ENCODE measurements at regions not wholly inside any gene's neighbourhood (a gene's known extent, or its start where the extent isn't known, plus 50 kb on each side); places are given as distances from the start of the nearest gene placed in this dataset.
A peak's percentile ranks its signal among the peaks of the same experiment; 100 is the strongest.

DNA sequence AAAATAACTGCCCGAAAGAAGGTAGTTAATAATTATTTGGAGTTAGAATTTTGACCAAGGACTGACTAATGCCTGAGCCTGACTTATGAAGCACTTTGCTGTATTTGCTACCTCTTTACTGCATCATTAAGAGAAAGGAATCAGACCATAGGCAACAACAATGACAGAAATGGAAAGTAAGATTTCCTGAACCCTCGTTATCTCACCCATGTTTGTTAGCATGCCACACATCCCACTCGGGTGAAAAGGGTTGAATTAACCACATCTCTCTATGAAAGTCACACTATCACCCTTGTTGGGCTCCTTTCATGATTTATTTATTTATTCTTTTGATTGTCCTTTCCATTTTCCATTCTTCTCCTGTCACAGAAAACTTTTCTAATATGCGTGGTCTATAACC, 59.6 kb downstream of the OLIG3 start:
- no peak for DNase-seq

- DNase-seq: no peak
These were observed 62.1 kb downstream of the OLIG3 start for GRCh38 chr6:137432054-137432611.

GRCh38 chr6:137430954-137431353, 63.2 kb downstream of the OLIG3 start:
- DNase-seq: no peak

DNA sequence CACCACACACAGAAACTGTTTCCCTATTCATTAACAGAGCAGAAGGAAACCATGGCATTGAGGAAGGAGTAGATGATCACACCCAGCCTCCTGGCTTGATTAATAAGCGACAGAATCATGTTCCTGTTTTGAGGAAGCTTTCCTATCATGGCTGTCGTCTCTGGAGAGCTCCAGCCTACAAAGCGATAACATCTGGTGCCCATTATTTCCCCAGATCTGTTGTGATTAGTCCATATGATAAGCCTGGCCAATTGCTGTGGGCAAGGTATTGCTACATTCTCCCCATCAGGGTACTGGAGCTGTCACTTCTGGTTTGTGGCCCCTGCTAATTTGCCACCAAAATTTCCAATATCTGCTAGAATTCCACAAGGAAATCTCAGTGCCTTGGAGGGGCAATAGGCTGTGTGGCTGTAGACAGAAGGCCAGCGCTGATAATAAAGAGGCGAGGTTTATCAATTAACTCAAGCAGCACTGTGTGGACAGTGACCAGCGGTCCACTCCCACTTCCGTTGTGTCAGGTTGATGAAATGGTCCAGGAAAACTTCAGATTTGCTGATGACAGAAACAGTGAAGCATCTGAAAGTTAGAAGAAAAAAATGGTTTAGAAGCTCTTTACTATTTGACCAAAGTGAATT, 66.4 kb downstream of the OLIG3 start:
- DNase-seq: no peak

- DNase-seq: no peak
These were observed 68.0 kb downstream of the OLIG3 start for GRCh38 chr6:137426007-137426689.

GRCh38 chr6:137424251-137424650, 69.9 kb downstream of the OLIG3 start:
- no peak for DNase-seq

- DNase-seq: no peak
These were observed 70.6 kb downstream of the OLIG3 start for GRCh38 chr6:137423451-137424168.

DNA sequence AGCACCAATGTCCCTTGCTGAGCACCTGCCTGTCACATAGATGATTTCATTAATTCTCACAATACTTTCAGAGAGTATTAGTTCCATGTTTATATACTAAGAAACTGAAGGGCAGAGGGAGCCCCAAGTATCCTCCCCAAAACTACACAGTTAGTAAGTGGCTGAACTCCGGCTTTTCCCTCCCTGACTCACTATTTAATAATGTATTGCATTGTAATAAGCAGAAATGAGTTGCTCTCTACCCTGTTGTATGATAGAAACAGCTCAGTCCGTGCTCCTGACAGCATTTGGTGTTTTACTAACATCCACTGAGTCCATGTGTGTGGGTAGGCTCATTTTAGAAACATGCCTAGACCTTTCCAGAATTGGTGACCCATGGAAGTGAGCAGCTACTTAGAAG, 76.8 kb downstream of the OLIG3 start:
- DNase-seq: no peak

- no peak for DNase-seq
These were observed 77.7 kb downstream of the OLIG3 start for GRCh38 chr6:137416376-137417109.

DNA sequence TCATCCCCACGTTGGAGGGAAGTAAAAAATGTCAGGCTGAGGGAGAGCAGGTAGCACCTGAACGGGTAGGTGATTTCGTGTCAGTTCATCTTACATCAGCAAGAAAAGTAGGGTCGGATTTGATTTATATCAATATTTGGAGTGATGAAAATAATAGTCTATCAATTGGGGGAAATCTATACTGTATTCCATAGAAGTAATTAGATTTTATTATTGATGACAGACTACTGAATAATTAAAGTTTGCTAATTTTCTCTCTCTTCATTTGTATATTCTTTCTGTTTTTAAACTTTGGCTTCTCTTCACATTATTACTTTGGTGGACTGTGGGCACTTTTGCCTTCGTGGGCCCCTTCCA, 78.4 kb downstream of the OLIG3 start:
- DNase-seq: no peak

- DNase-seq: no peak
These were observed 78.9 kb downstream of the OLIG3 start for GRCh38 chr6:137415127-137415833.

DNA sequence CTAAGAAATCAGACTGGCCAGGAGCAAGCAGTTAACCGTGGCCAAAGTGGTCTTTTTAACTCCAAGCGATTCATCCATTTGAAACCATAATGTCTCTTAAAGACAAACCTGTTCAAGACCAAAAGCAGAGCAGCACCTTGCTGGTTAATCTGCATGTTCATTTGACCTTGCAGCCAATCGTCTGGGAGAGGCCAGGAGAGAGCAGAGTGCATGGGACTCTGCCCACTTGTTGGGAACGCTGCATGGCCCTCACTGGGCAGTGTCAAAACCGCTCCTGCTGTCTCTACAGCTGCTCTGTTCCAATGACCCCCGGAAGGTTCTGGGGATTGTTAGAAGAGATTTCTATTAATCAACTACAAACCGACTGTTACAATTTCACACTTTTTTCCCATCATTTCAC, 79.6 kb downstream of the OLIG3 start:
- DNase-seq: no peak

DNA sequence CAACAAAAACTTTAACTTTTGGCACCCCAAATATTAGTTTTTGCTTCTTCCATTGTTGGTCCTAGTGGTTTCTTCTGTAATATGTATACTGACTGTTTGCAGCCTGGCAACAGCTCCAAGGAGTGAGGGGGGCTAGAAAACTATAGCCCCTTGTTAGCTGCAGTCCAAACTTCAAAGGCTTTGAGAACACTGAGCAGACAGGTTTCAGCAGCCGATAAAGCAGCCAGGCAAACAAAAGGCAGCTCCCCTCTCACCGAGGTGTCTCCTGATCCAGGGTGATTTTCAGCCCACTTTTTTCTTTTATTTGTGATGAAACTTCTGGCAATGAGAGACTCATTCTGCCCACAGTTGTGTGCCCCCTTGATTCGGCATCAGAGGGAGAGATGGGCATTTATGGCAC, 80.7 kb downstream of the OLIG3 start:
- DNase-seq: no peak

GRCh38 chr6:137412562-137412961, 81.6 kb downstream of the OLIG3 start:
- DNase-seq: no peak

DNA sequence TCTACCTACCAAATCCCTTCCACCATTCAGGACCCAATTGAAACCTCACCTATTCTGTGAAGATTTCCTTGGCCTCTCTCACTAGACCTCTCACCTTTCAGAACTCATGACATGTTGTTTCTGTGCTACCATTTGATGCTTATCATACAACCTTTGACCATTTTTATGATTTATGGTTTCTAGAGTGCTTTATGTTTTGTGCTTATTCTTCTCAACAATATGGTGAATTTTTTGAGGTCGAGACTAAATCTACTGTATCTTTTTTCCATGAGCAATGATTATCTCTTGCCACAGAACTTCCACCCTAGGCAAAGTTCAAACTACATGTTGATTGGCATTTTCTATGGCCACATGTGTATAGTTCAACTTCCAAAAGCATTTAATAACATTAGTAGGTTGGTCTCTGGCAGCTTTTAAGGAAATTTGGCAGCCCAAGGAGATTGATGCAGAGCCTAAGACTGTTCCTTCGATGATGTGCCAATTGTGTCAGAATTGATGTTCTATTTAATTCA, 84.9 kb downstream of the OLIG3 start:
- DNase-seq: no peak

DNA sequence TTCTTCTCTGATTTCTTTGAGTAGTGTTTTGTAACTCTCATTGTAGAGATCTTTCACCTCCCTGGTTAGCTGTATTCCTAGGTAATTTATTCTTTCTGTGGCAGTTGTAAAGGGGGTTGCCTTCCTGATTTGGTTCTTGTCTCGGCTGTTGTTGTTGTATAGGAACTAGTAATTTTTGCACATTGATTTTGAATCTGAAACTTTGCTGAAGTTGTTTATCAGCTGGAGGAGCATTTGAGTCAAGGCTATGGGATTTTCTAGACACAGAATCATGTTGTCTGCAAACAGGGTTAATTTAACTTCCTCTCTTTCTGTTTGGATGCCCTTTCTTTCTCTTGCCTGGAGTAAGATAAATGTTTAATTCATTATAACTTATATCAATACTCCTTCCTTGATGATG, 86.4 kb downstream of the OLIG3 start:
- no peak for DNase-seq

- no peak for DNase-seq
These were observed 88.4 kb downstream of the OLIG3 start for GRCh38 chr6:137405806-137406205.

- no peak for DNase-seq
These were observed 90.3 kb downstream of the OLIG3 start for GRCh38 chr6:137403855-137404254.

DNA sequence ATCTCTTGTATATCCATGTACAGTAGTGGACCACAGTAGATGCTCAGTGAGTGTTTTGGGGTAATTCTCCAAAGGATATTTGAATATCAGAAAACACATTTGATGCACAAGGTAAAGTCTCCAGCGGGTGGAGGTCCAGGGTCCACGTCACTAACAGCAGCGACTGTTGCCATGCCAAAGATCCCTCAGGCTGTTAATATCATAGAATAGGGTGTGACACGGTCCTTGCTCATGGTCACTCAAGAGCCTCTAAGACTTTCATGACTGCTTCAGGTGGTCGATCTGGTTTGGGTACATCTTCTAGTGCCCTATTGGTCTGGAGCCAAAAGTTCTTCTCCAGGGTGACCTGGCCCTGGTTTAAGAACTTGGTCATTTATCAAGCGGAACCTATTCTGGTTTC, 90.8 kb downstream of the OLIG3 start:
- DNase-seq: no peak

GRCh38 chr6:137402143-137402680, 92.0 kb downstream of the OLIG3 start:
- peak; percentile 36 for DNase-seq

- no peak for DNase-seq
These were observed 93.1 kb downstream of the OLIG3 start for GRCh38 chr6:137401088-137401487.

- DNase-seq: no peak
These were observed 94.2 kb downstream of the OLIG3 start for GRCh38 chr6:137399881-137400443.
